Testis (tissue), 2 donors: ENCODE measurements at regions not wholly inside any gene's neighbourhood (a gene's known extent, or its start where the extent isn't known, plus 50 kb on each side); places are given as distances from the start of the nearest gene placed in this dataset.
"Not testable (repeated sequence)": the region's sequence is repeated elsewhere in the genome, so short reads cannot be mapped to it uniquely, and the experiment has no call there.

Experiments used
- DNase-seq: peaks from one replicate; pipeline ENCODE4 v3.0.0-alpha.2; 2019
- H3K27ac ChIP-seq, 2 donors: fragments of 200-600 bp; sonication (generic); one replicate each; pipeline ENCODE4 v1.5.1; 2019
- H3K27me3 ChIP-seq: fragments of 200-600 bp; sonication (generic); one replicate; pipeline ENCODE4 v1.5.1; 2019
- H3K36me3 ChIP-seq: fragments of 200-600 bp; sonication (generic); one replicate; pipeline ENCODE4 v1.5.1; 2017; ENCODE audit warnings: low read depth; ENCODE audit errors: missing control alignments
- H3K4me1 ChIP-seq: fragments of 200-600 bp; sonication (generic); one replicate; pipeline ENCODE4 v1.5.1; 2019
- H3K4me3 ChIP-seq, 2 donors: fragments of 200-600 bp; sonication (generic); one replicate each; pipeline ENCODE4 v1.5.1; 2017 to 2019
- H3K9me3 ChIP-seq: fragments of 200-600 bp; sonication (generic); one replicate; pipeline ENCODE4 v1.5.1; 2017
- CTCF ChIP-seq, 3 experiments: fragments of 450-650 bp in 2 of 3; fragments of 200-600 bp in 1 of 3; sonication (generic) in 1 of 3; IDR thresholded peaks; one replicate each; pipeline ENCODE4 v1.5.1; 2016 to 2019; ENCODE audit warnings: antibody characterized with exemption in 3 of 3, mild to moderate bottlenecking in 2 of 3, moderate library complexity in 1 of 3
- POLR2A ChIP-seq: fragments of 450-650 bp; IDR thresholded peaks from one replicate; pipeline ENCODE4 v1.6.1; 2017; ENCODE audit warnings: antibody characterized with exemption, mild to moderate bottlenecking, moderate library complexity
- WGBS, 2 donors: methylation state at CpG; one replicate each; pipeline ENCODE4 v1.1.5; 2018; 5-methylcytosine and 5-hydroxymethylcytosine counted together
- intact Hi-C: fragments of 100-400 bp; cut with DNase I; formaldehyde crosslinking; loops from one replicate; pipeline ENCODE4 v1.15.1; 2023; ENCODE audit warnings: low total_unique reads

DNA sequence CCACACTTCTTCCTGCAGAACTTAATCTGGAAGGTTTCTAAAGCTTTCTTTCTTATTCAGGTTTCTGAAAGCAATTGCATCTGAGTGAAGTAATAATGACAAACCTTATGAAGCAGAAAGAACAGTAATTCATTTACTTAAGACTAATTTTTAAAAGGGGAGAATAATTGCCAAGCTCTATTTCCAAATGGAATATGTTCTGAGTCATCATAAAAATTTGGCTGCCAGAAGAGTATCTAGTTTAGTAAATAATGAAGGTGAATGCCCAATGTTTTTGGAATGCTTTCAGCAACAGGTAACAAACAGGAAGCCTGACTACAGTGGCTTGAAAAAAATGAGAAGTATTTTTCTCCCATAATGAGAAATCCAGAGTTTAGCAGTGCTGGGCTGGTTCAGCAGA is 227.3 kb upstream of the TET2 start:
- intact Hi-C loops, result no loop called here
- TF ChIP-seq POLR2A, result no peak
- no peak for TF ChIP-seq CTCF (IDR thresholded peaks at IDR 0.05)
- no peaks in the 10 kb centered on the region for H3K36me3 ChIP-seq

GRCh38 chr4:104930298-104930697 is 216.4 kb upstream of the TET2 start:
- DNase-seq, result no peak
- H3K27me3 ChIP-seq, result no peaks in the 10 kb centered on the region
- no peaks in the 10 kb centered on the region for H3K4me1 ChIP-seq
- no peak overlapping the region for H3K4me3 ChIP-seq
- no peak for TF ChIP-seq CTCF (IDR thresholded peaks at IDR 0.05)
- TF ChIP-seq POLR2A, result no peak
- H3K36me3 ChIP-seq, result no peaks in the 10 kb centered on the region
- intact Hi-C loops, result no loop called here
- no peaks in the 10 kb centered on the region for H3K9me3 ChIP-seq
- 94 to 95% methylated on average over 7 of the region's 7 CpGs for WGBS, 2 donors
- H3K27ac ChIP-seq, result no peak overlapping the region

More for the DNA sequence above, 227.3 kb upstream of the TET2 start:
- Histone ChIP-seq H3K4me3 (no peak overlapping the region), H3K4me1 (no peaks in the 10 kb centered on the region), H3K9me3 (no peaks in the 10 kb centered on the region), H3K27me3 (no peaks in the 10 kb centered on the region), H3K27ac (no peak overlapping the region)
- no peak for DNase-seq

- H3K9me3 ChIP-seq, intact Hi-C loops, H3K4me1 ChIP-seq, H3K27ac ChIP-seq, H3K36me3 ChIP-seq, H3K4me3 ChIP-seq, H3K27me3 ChIP-seq: not testable (repeated sequence)
- WGBS, 2 donors, result 65 to 79% methylated on average over 4 to 5 of the region's 5 CpGs
- peak; percentile 19 for DNase-seq
Observed at GRCh38 chr4:104930745-104931736, 215.6 kb upstream of the TET2 start.

GRCh38 chr4:104938624-104939023 is 208.1 kb upstream of the TET2 start:
- intact Hi-C loops, result no loop called here
- no peaks in the 10 kb centered on the region for H3K36me3 ChIP-seq
- no peaks in the 10 kb centered on the region for H3K9me3 ChIP-seq
- H3K27me3 ChIP-seq, result no peaks in the 10 kb centered on the region
- DNase-seq, result no peak
- TF ChIP-seq CTCF (IDR thresholded peaks at IDR 0.05) (no peak), POLR2A (no peak)
- WGBS, 2 donors, result 95 to 96% methylated on average over 1 of the region's 1 CpG
- no peaks in the 10 kb centered on the region for H3K4me1 ChIP-seq
- H3K27ac ChIP-seq, result no peak overlapping the region
- H3K4me3 ChIP-seq, result no peak overlapping the region

DNA sequence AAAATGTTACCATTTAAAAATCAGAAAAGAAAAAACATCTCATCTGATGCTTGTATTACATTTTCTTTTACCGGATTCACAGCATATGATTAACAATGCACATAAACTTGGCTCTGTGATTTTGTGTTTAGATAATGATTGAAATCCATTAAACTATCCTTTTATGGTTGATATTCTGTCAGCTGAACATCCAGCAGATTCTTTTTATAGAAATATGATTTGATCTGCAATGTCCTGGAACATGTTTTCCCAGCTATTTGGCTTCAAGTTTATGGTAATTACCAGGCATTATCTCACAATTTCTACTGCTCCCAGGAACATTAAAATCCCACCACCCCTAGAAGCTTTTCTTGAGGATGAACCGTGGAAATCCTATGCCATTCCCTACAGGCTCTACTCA is 205.7 kb upstream of the TET2 start:
- Histone ChIP-seq H3K4me1 (no peaks in the 10 kb centered on the region), H3K27ac (no peak overlapping the region), H3K4me3 (no peak overlapping the region), H3K27me3 (no peaks in the 10 kb centered on the region), H3K9me3 (no peaks in the 10 kb centered on the region), H3K36me3 (no peaks in the 10 kb centered on the region)
- DNase-seq, result no peak
- TF ChIP-seq POLR2A (no peak), CTCF (IDR thresholded peaks at IDR 0.05) (no peak)
- 54 to 57% methylated on average over 2 of the region's 2 CpGs for WGBS, 2 donors
- intact Hi-C loops, result no loop called here
